SK-N-SH (cell line): ENCODE measurements at regions not wholly inside any gene's neighbourhood (a gene's known extent, or its start where the extent isn't known, plus 50 kb on each side); places are given as distances from the start of the nearest gene placed in this dataset.

Source experiments
- CTCF ChIA-PET: fragments of 300-600, 350-600 bp; formaldehyde crosslinking; extraction: SDS; loops from one replicate; lab custom pipeline; 2021; lab: Yijun Ruan, JAX
- POLR2A ChIA-PET: fragments of 350-600 bp; sonication (Branson Sonifier 250); formaldehyde crosslinking; extraction: SDS; loops from one replicate; lab custom pipeline; 2020; ENCODE audit warnings: antibody characterized with exemption, inconsistent platforms; lab: Yijun Ruan, JAX
- DNase-seq: peaks from one replicate; pipeline ENCODE4 v3.0.0; 2012
- H2AFZ ChIP-seq: fragments of 200-600 bp; sonication (generic); 2 replicates; pipeline ENCODE4 v1.8.1; 2016; ENCODE audit warnings: antibody characterized with exemption, mild to moderate bottlenecking, low read depth
- H3F3A ChIP-seq: fragments of 200-600 bp; sonication (generic); replicated peaks from 2 replicates; pipeline ENCODE3; 2016; ENCODE audit warnings: antibody characterized with exemption, mild to moderate bottlenecking; ENCODE audit not compliant: insufficient read depth
- H3K27ac ChIP-seq, 2 experiments: fragments of 200-500 bp in 1 of 2; fragments of 200-600 bp in 1 of 2; sonication (Bioruptor generic) in 1 of 2; sonication (generic), shearing (Covaris generic) in 1 of 2; 2 replicates each; pipeline versions ENCODE4 v1.5.1 to v1.6.1; 2014 to 2016; ENCODE audit warnings: low read depth in 2 of 2, inconsistent platforms in 1 of 2, low read length in 1 of 2, mild to moderate bottlenecking in 1 of 2, mixed read lengths in 1 of 2
- H3K27me3 ChIP-seq: fragments of 200-600 bp; sonication (generic), shearing (Covaris generic); 2 replicates; pipeline ENCODE4 v1.6.1; 2016; ENCODE audit warnings: mixed run types; ENCODE audit not compliant: insufficient read depth
- H3K36me3 ChIP-seq, 2 experiments: fragments of 200-500 bp in 1 of 2; fragments of 200-600 bp in 1 of 2; sonication (Bioruptor generic) in 1 of 2; sonication (generic) in 1 of 2; replicated peaks in 1 of 2; 2 replicates each; pipeline versions ENCODE3 to v1.5.1; 2014 to 2016; ENCODE audit warnings: low read length in 1 of 2, mild to moderate bottlenecking in 1 of 2; ENCODE audit not compliant: insufficient read depth in 2 of 2, control insufficient read depth in 1 of 2
- H3K4me1 ChIP-seq, 2 experiments: fragments of 200-500 bp in 1 of 2; fragments of 200-600 bp in 1 of 2; sonication (Bioruptor generic) in 1 of 2; sonication (generic), shearing (Covaris generic) in 1 of 2; 2 replicates each; pipeline versions ENCODE4 v1.5.1 to v1.6.1; 2014 to 2016; ENCODE audit warnings: low read depth in 1 of 2, low read length in 1 of 2, mixed run types in 1 of 2; ENCODE audit not compliant: insufficient read depth in 2 of 2, control insufficient read depth in 1 of 2
- H3K4me2 ChIP-seq: fragments of 200-600 bp; sonication (generic), shearing (Covaris generic); 2 replicates; pipeline ENCODE4 v1.6.1; 2017; ENCODE audit warnings: mixed run types
- H3K4me3 ChIP-seq, 2 experiments: fragments of 200-500 bp in 1 of 2; fragments of 200-600 bp in 1 of 2; sonication (Bioruptor generic) in 1 of 2; sonication (generic), shearing (Covaris generic) in 1 of 2; 2 replicates each; pipeline versions ENCODE4 v1.5.1 to v1.8.1; 2014 to 2016; ENCODE audit warnings: low read depth in 2 of 2, inconsistent platforms in 1 of 2, low read length in 1 of 2, mild to moderate bottlenecking in 1 of 2, mixed read lengths in 1 of 2, moderate library complexity in 1 of 2
- H3K79me2 ChIP-seq: fragments of 200-600 bp; sonication (generic); 2 replicates; pipeline ENCODE4 v1.8.1; 2017; ENCODE audit warnings: mild to moderate bottlenecking; ENCODE audit not compliant: insufficient read depth
- H3K9ac ChIP-seq: fragments of 200-600 bp; sonication (generic); 2 replicates; pipeline ENCODE4 v1.6.1; 2017; ENCODE audit warnings: mixed run types
- H3K9me2 ChIP-seq: fragments of 200-600 bp; sonication (generic); 2 replicates; pipeline ENCODE4 v1.6.1; 2017; ENCODE audit warnings: mixed run types
- H3K9me3 ChIP-seq: fragments of 200-600 bp; sonication (generic); 2 replicates; pipeline ENCODE4 v1.6.1; 2017; ENCODE audit warnings: mixed run types, mild to moderate bottlenecking, moderate library complexity
- H4K20me1 ChIP-seq: fragments of 200-600 bp; sonication (generic); 2 replicates; pipeline ENCODE4 v1.6.1; 2017; ENCODE audit warnings: mild to moderate bottlenecking, mixed run types; ENCODE audit not compliant: insufficient read depth
- CHD2 ChIP-seq: fragments of 150-350 bp; IDR thresholded peaks from 2 replicates; pipeline ENCODE4 v1.6.1; 2018; ENCODE audit warnings: low read length; ENCODE audit not compliant: partially characterized antibody
- EP300 ChIP-seq, 2 experiments: IDR thresholded peaks; 2 replicates each; pipeline versions ENCODE4 v1.4.0 to v1.6.1; 2012; ENCODE audit warnings: borderline replicate concordance in 1 of 2, low read depth in 1 of 2, low read length in 1 of 2
- GATA2 ChIP-seq: sonication (generic); formaldehyde crosslinking; IDR thresholded peaks from 2 replicates; pipeline ENCODE4 v1.5.0; 2020; ENCODE audit warnings: mild to moderate bottlenecking, missing genetic modification reagents
- IRF3 ChIP-seq: fragments of 150-350 bp; IDR thresholded peaks from 2 replicates; pipeline ENCODE4 v1.6.1; 2016; ENCODE audit warnings: mild to moderate bottlenecking, low read depth, low read length
- JUND ChIP-seq: IDR thresholded peaks from 2 replicates; pipeline ENCODE4 v1.4.0; 2012
- MXI1 ChIP-seq: IDR thresholded peaks from 2 replicates; pipeline ENCODE4 v1.6.1; 2012; ENCODE audit warnings: mild to moderate bottlenecking, low read depth, low read length, improper control_type of control experiment
- NRF1 ChIP-seq: IDR thresholded peaks from 2 replicates; pipeline ENCODE4 v1.6.1; 2012; ENCODE audit warnings: low read depth, mild to moderate bottlenecking, low read length
- RCOR1 ChIP-seq: fragments of 150-350 bp; IDR thresholded peaks from 2 replicates; pipeline ENCODE4 v1.6.1; 2017; ENCODE audit warnings: antibody characterized with exemption, low read length
- SIN3A ChIP-seq: IDR thresholded peaks from 2 replicates; pipeline ENCODE4 v1.6.1; 2012; ENCODE audit warnings: low read depth, mild to moderate bottlenecking, low read length, moderate library complexity, borderline replicate concordance
- TAF1 ChIP-seq: IDR thresholded peaks from 2 replicates; pipeline ENCODE4 v1.6.1; 2012; ENCODE audit warnings: low read depth, mild to moderate bottlenecking, low read length, moderate library complexity, borderline replicate concordance
- TCF12 ChIP-seq: IDR thresholded peaks from 2 replicates; pipeline ENCODE4 v1.4.0; 2012
- TEAD4 ChIP-seq: IDR thresholded peaks from 2 replicates; pipeline ENCODE4 v1.4.0; 2012; ENCODE audit warnings: mild to moderate bottlenecking, borderline replicate concordance; ENCODE audit not compliant: insufficient read depth
- ZBTB33 ChIP-seq: IDR thresholded peaks from 2 replicates; pipeline ENCODE4 v1.4.0; 2012; ENCODE audit warnings: low read depth, borderline replicate concordance
- WGBS: methylation state at CpG from one replicate; pipeline ENCODE4 v1.1.6; 2017; ENCODE audit warnings: low lambda C conversion rate; 5-methylcytosine and 5-hydroxymethylcytosine counted together

GRCh38 chr12:24424889-24425600 is 475.6 kb upstream of the SOX5 start:
- H3K9ac ChIP-seq = no peak overlapping the region
- no peaks in the 10 kb centered on the region for H3K9me3 ChIP-seq
- H2AFZ ChIP-seq = no peak overlapping the region
- H3K27ac ChIP-seq = no peak overlapping the region
- WGBS = 37% methylated on average over 6 of the region's 6 CpGs
- no peaks in the 10 kb centered on the region for H3K9me2 ChIP-seq
- peak; percentile 41 for DNase-seq
- no peaks in the 10 kb centered on the region for H3K36me3 ChIP-seq
- H3K4me2 ChIP-seq = no peak overlapping the region
- no peaks in the 10 kb centered on the region for H3K79me2 ChIP-seq
- no peaks in the 10 kb centered on the region for H3K27me3 ChIP-seq
- no peaks in the 10 kb centered on the region for H4K20me1 ChIP-seq
- CTCF ChIA-PET = no interaction called here
- TF ChIP-seq EP300 (IDR thresholded peaks at IDR 0.05; ENCODE audit: borderline replicate concordance in 1 of 2, low read depth in 1 of 2, low read length in 1 of 2) = peak in 1 of 2 experiments; percentile 82; a peak in 1 of 4 replicates
- TF ChIP-seq CHD2 = peak; percentile 39
- no peak for TF ChIP-seq TAF1
- TF ChIP-seq MXI1 = no peak
- peak; percentile 85; the same call in 1 of the 2 replicates for TF ChIP-seq RCOR1
- TF ChIP-seq SIN3A = no peak
- TF ChIP-seq GATA2 (CRISPR knock-in tag) = peak; percentile 94
- no peak for TF ChIP-seq NRF1
- TF ChIP-seq, all 33 proteins: peak for 4
- peaks cover 0 to 6% of the 10 kb centered on the region in 2 experiments; a peak in 2 of 4 replicates for H3K4me1 ChIP-seq
- no peak overlapping the region for H3K4me3 ChIP-seq
- no peaks in the 10 kb centered on the region for H3F3A ChIP-seq
- POLR2A ChIA-PET = no interaction called here

GRCh38 chr12:24424376-24424775 is 474.9 kb upstream of the SOX5 start:
- Histone ChIP-seq H3K4me2 (no peak overlapping the region), H4K20me1 (no peaks in the 10 kb centered on the region), H3K9me3 (no peaks in the 10 kb centered on the region), H3K9ac (no peak overlapping the region), H3K79me2 (no peaks in the 10 kb centered on the region), H3K4me1 (peaks cover 0 to 6% of the 10 kb centered on the region in 2 experiments; a peak in 2 of 4 replicates), H3K36me3 (no peaks in the 10 kb centered on the region), H3F3A (no peaks in the 10 kb centered on the region), H3K27ac (no peak overlapping the region), H2AFZ (no peak overlapping the region), H3K27me3 (no peaks in the 10 kb centered on the region), H3K4me3 (no peak overlapping the region), H3K9me2 (no peaks in the 10 kb centered on the region)
- ChIA-PET POLR2A (no interaction called here), CTCF (no interaction called here)
- DNase-seq = no peak
- no peak for TF ChIP-seq SIN3A
- no peak for TF ChIP-seq GATA2 (CRISPR knock-in tag)
- TF ChIP-seq ZBTB33 = no peak
- TF ChIP-seq TEAD4 = no peak
- TF ChIP-seq TAF1 = no peak
- no peak for TF ChIP-seq TCF12
- TF ChIP-seq IRF3 = no peak
- TF ChIP-seq JUND = no peak
- WGBS = 45% methylated on average over 2 of the region's 2 CpGs
